NB4 (cell line): ENCODE measurements at regions not wholly inside any gene's neighbourhood (a gene's known extent, or its start where the extent isn't known, plus 50 kb on each side); places are given as distances from the start of the nearest gene placed in this dataset.

Source experiments
- DNase-seq: peaks from one replicate; pipeline ENCODE4 v3.0.0; 2010; ENCODE audit warnings: low read depth
- H3K4me3 ChIP-seq: one replicate; pipeline ENCODE4 v1.5.1; 2011; ENCODE audit warnings: mild to moderate bottlenecking, low read depth, low read length, moderate library complexity
- CTCF ChIP-seq: IDR thresholded peaks from one replicate; pipeline ENCODE4 v1.5.1; 2012; ENCODE audit warnings: low read depth, low read length
- MYC ChIP-seq: IDR thresholded peaks from 2 replicates; pipeline ENCODE4 v1.6.1; 2011; ENCODE audit warnings: low read depth, low read length
- POLR2A ChIP-seq: IDR thresholded peaks from 2 replicates; pipeline ENCODE4 v1.6.1; 2011; ENCODE audit warnings: mild to moderate bottlenecking; ENCODE audit not compliant: insufficient read length; ENCODE audit errors: extremely low read depth
- TF ChIP-seq, protein P1 (sequence below): IDR thresholded peaks from 2 replicates; pipeline ENCODE4 v1.6.1; 2011; ENCODE audit warnings: low read depth, low read length

DNA sequence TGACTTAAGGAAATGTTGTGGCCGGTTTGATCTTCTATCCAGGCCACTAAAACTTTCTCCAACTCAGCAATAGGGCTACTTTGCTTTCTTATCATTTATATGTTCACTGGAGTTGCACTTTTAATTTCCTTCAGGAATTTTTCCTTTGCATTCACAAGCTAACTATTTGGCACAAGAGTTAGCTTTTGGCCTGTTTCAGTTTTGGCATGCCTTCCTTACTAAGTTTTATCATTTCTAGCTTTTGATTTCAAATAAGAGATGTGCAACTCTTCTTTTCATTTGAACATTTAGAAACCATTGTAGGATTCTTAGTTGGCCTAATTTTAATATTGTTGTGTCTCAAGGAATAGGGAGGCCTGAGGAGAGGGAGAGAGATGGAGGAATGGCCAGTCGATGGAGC lies 79.8 kb upstream of the TLL1 start:
- H3K4me3 ChIP-seq = no peak overlapping the region
- TF ChIP-seq, protein P1, sequence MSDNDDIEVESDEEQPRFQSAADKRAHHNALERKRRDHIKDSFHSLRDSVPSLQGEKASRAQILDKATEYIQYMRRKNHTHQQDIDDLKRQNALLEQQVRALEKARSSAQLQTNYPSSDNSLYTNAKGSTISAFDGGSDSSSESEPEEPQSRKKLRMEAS = no peak
- TF ChIP-seq POLR2A = no peak
- no peak for TF ChIP-seq CTCF
- TF ChIP-seq MYC = no peak
- DNase-seq = no peak

GRCh38 chr4:165794834-165795233 lies 78.2 kb upstream of the TLL1 start:
- TF ChIP-seq MYC = no peak
- TF ChIP-seq CTCF = no peak
- no peak for TF ChIP-seq POLR2A
- TF ChIP-seq, protein P1 = no peak
- no peak overlapping the region for H3K4me3 ChIP-seq
- no peak for DNase-seq

- DNase-seq = no peak
- no peak overlapping the region for H3K4me3 ChIP-seq
- TF ChIP-seq, protein P1 = no peak
- no peak for TF ChIP-seq CTCF
- TF ChIP-seq POLR2A = no peak
- no peak for TF ChIP-seq MYC
Observed at GRCh38 chr4:165799384-165799815, 73.6 kb upstream of the TLL1 start.

DNA sequence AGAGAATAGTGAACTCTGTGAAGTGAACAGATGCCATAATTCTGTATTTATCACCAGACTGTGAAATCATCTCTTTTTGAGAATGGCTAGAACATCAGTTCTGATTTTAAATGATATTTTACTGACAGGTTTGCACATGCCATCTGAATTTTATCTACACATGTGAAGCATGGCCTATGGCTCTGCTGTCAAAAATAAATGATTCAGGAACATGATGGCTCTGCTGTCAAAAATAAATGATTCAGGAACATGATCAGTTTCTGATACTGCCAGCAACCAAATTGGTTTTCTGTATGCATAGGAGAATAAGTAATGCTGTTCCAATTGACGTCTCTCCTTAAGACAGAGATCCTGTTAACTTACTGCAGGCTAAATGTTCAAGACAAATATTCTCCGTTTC lies 70.6 kb upstream of the TLL1 start:
- no peak for DNase-seq
- no peak overlapping the region for H3K4me3 ChIP-seq
- no peak for TF ChIP-seq CTCF

DNA sequence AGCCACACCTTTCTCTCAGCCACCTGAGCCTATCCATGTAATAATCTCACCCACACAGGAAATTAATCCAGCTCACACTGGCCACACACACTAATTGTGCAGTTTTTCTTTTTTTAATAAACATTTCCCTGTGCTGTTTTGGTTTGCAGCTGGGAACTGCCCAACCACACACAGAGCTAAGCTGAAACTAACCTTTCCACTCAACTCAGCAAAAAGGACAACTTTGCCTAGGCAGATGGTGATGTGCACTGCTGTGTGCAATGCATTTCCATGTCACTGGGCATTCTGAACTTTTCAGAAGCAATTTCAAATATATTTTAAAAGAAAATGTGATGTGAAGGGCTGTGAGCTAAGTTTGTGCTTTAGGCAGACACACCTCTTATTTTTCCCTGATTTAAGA lies 70.0 kb upstream of the TLL1 start:
- TF ChIP-seq CTCF (no peak), POLR2A (no peak), MYC (no peak)
- TF ChIP-seq, protein P1 = no peak
- no peak for DNase-seq
- H3K4me3 ChIP-seq = no peak overlapping the region

- no peak overlapping the region for H3K4me3 ChIP-seq
- DNase-seq = no peak
- TF ChIP-seq POLR2A (no peak), MYC (no peak), CTCF (no peak)
- TF ChIP-seq, protein P1 = no peak
Observed at GRCh38 chr4:165805406-165805805, 67.6 kb upstream of the TLL1 start.
